HG03571 (cell line): ENCODE measurements at regions not wholly inside any gene's neighbourhood (a gene's known extent, or its start where the extent isn't known, plus 50 kb on each side); places are given as distances from the start of the nearest gene placed in this dataset.
A peak's percentile ranks its signal among the peaks of the same experiment; 100 is the strongest.

Experiments
- ATAC-seq: cut with Tn5 transposase; IDR thresholded peaks from one replicate; pipeline ENCODE4 v1.9.1; 2021; ENCODE audit not compliant: unreplicated experiment

DNA sequence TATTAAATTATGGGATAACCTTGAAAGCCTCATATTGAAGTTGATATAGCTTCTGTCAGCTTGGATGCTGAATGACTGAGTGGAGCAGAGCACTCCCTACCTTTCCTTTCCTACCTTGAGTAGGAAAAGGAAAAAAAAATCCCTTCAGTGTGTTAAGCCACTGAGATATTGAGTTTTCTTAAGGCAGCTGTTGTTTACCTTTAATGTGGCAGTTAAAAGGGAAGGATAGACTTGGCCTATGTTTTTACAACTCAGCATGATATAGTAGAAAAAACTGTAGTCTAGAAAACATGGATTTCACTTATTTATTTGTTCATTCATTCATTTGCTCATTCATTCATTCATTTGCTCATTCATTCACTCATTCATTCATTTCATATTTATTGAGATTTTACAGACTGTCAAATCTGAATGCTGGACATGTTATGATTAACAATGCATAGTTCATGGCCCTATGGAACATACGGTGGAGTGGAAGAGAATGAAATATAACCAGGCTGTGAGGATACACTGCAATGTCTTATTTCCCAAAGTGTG lies 131.5 kb upstream of the MAN1A1 start:
- ATAC-seq: no peak

DNA sequence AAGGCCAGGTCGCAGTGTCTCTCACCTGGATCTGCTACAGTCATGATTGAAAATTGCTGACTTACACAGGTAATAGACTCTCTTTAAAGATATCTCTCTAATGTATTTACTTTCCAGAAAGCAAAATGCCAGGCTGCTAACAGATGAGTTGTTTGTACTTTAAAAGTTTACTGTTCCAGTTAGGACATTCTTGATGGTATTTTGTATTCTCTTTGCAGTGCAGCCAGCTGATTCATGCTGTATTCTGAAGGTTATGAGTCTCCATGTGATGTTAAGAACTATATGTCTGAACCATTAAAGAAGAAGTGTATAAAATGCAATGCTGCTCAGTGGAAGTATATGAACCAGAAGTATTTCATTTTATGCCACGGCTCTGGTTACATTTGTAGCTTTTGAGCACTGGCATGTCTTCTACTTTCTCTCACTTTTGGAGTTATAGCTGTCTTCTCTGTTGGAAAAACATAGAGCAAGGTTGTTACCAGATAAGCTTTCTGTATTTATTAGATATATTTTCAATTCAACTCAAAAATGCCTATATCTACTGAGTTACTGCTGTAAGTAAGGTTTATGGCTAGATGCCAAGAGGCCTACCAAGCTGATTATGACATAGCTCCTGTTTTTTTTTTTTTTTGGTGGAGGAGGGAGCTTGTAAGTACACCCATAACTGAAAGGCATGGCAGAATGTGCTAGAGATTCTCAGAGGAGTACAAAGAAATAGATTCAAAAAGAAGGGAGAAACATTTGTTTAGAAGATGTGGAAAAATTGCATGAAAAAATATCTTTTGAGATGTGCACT lies 130.5 kb upstream of the MAN1A1 start:
- ATAC-seq: no peak

GRCh38 chr6:119476554-119476953 lies 127.0 kb upstream of the MAN1A1 start:
- peak; percentile 72 for ATAC-seq

DNA sequence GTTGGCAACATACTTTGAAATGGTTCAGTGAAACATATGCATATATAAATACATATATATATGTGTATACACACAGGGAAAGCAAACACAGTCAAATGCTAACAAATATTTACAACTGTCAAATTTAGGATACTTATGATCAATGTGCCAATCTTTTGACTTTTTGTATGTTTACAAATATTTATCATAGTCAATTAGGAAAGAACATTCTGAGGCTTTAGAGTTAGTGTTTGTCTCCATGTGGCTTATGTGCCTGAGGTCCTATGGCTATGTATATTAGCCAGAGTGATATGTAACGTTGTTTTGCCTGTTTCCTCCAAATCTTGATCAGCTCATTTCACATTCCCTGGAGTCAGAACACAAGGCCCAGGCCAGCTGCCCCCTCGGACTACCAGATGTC lies 126.5 kb upstream of the MAN1A1 start:
- no peak for ATAC-seq

DNA sequence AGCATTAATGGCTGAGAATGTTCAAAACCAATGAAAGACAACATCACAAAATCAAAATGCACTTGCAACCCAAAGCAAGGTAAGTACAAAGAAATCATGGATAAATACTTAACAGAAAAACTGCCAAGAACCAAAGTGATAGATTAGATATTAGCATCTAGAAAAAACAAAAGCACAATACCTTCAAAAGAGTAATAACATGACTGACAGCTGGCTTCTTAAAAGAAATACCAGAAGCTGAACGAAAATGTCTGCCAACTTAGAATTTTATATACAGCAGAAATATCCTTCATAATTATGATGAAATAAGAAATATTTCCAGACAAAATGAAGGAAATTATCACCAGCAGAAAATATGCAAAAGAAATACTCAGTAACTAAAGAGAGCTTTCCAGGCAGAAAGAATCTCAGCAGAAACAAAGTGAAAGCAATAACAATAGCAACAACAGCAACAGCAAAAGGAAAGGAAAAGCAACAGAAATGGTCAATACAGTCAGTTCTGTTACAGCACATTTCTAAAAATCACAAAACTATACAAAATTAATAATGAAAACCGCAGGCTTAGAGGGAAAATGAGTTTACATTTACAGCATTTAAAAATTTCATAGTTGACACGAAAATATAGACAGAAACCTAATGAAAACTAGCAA lies 121.5 kb upstream of the MAN1A1 start:
- no peak for ATAC-seq

DNA sequence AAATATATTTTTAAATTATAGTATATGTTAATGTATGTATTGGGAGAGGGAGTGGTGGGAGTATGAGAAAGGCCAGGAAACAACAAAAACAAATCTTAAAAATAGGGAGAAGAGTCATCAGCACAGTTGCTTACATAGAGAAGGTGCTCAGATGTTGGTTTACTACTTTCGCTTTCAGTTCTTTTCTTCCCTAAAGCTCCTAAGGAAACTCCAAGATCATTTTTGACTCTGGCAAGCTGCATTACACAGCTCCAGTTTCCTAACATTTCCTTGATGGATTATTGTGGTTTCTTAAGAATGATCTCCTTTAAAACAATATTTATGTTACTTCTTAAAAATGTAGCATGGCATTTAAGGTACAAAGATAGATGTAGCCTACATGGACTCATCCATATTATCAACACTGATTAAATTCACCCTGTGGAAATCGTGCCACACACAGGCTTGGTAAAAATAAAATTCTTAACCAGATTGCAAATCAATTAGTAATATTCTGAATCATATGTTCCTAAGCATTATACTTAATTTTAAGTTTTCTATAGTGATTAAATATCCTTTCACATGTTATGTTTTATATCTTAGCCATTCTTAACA lies 118.0 kb upstream of the MAN1A1 start:
- no peak for ATAC-seq

DNA sequence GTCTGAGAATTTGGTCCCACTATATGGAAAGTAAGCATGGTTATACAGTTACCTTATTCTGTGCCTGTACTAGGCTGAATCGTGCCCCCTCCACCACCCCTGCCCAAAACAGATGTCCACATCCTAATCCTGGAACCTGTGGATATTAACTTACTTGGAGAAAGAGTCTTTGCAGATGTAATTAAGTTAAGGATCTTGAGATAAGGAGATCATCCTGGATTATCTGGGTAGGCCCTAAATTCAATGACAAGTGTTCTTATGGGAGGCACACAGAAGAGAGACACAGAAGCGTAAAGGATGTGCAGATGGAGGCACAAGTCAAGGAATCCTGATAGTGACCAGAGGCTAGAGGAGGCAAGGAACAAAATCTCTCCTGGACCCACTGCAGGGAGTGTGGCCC lies 116.7 kb upstream of the MAN1A1 start:
- no peak for ATAC-seq

GRCh38 chr6:119463081-119463626 lies 113.6 kb upstream of the MAN1A1 start:
- ATAC-seq: peak; percentile 73

- no peak for ATAC-seq
Measured at GRCh38 chr6:119461187-119461586, 111.6 kb upstream of the MAN1A1 start.

GRCh38 chr6:119459207-119459974 lies 109.8 kb upstream of the MAN1A1 start:
- peak; percentile 81 for ATAC-seq

GRCh38 chr6:119454714-119455113 lies 105.2 kb upstream of the MAN1A1 start:
- no peak for ATAC-seq

DNA sequence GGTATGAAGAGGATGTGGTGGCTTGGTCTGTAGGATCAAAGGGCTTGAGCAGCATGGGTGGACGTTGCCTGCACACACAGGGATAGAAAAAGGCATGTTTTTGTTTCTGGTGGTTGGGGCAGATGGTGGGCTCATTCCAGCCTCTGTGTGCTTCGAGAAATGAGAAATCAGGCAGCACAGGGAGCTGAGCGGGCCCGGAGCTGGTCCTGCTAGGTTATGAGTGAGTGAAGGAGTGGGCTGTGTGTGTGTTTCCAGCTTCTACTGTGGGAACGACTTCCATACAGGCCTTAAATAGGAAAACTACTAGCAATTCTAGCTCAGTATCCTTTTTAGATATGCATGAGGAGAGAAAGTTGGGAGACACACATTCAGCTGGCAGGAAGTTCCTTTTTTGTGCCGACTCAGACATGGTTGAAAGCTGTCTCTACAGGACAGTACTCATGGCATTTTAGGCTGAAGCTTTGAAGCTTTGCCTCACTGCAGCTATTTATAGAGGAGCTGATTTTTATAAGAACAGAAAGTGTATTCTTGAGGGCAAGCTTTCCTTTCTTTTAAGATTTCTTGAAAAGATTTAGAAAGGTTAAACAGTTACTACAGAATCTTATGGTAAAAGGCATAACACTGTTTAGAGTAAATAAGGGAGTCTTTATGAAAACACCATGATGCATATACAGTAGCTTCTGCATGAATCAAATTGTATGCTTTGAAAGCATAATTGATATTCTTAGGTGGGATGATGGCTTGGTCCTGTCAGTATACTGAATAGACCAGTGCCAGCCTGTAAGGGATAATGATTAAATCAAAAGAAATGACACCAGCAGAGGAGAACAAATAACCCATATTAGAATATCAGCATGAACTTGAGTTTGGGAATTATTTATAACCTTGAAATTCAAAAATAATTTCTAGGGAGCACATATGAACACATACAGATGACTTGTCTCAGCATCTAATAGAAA lies 104.0 kb upstream of the MAN1A1 start:
- ATAC-seq: no peak

DNA sequence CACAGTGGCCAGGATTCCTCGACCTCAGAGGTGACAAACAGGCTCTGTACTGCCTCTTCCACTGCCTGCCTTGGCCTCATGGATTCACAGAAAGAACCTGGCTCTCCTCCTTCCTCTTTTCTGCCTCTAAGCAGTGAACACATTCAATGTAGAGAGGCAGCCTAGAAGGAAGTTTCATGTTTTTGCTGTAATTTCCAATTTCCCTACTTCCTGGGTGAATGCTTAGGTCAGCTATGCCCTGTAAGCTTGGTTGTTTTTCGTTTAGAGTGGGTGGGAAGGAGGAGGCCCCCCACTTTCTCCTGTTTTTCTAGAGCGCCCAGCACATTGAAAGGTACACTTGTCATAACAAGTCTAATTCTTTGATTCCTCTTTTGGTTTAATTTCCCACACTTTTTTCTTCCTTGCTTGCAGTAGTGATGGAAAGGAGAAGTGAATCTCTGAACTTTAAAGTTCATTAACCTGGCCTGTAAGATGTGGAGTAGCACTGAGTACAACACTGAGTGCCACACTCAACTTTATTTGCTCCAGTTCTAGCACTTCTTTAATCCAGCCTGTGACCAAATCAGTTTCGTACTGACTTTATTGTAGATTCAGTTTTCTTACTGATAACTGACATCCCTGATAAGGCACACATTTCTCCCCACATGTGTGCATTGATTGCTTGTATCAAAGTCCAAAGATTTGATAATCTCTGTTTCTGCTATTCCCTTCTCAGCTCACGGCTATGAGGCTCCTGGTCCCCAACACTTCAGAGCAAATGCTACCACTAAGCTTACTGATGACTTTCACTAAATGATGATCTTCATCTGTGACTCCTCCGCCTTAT lies 100.0 kb upstream of the MAN1A1 start:
- no peak for ATAC-seq

GRCh38 chr6:119447921-119448320 lies 98.4 kb upstream of the MAN1A1 start:
- ATAC-seq: no peak

- no peak for ATAC-seq
Measured at GRCh38 chr6:119446609-119447008, 97.0 kb upstream of the MAN1A1 start.

DNA sequence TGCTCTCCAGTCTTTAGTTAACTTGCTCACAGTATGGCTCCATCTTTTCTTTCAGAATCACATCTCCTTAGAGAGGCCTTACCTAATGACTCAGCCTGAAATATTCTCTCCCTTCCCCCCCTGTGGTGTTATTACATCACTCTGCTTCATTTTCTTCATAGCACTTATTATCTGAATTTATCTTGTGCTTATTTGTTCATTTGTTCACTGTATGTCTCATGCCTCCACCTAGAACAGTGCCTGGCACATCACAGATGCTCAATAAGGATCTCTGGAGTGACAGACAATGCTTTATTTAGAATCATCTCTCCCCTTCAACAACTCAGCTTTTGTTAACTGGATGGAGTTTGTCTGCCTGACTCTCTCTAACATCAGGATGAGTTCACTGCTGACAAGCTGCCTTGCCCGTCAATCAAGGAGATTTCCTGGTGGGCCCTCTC lies 96.6 kb upstream of the MAN1A1 start:
- no peak for ATAC-seq

- ATAC-seq: no peak
Measured at GRCh38 chr6:119445666-119446065, 96.1 kb upstream of the MAN1A1 start.

GRCh38 chr6:119444642-119445557 lies 95.3 kb upstream of the MAN1A1 start:
- ATAC-seq: peak; percentile 68
